OCI-LY3 (cell line): ENCODE measurements at regions not wholly inside any gene's neighbourhood (a gene's known extent, or its start where the extent isn't known, plus 50 kb on each side); places are given as distances from the start of the nearest gene placed in this dataset.

Experiments used
- CTCF ChIP-seq: fragments of 200-600, 300-600 bp; sonication (generic); IDR thresholded peaks from 2 replicates; pipeline ENCODE4 v1.5.1; 2014; ENCODE audit warnings: antibody characterized with exemption, low read length, low read depth
- EZH2phosphoT487 ChIP-seq: fragments of 200-600 bp; shearing (Covaris generic); IDR thresholded peaks from 2 replicates; pipeline ENCODE4 v1.6.1; 2018; ENCODE audit warnings: antibody characterized with exemption, mixed run types, low read depth

GRCh38 chrX:64642482-64642881 is 247.2 kb upstream of the MTMR8 start:
- TF ChIP-seq CTCF (peak; percentile 54), EZH2phosphoT487 (no peak)
